CD4-positive, alpha-beta T cell treated with Interleukin-12 subunit alpha and Interleukin-12 subunit beta, for 1 hour (primary cell): ENCODE measurements at regions not wholly inside any gene's neighbourhood (a gene's known extent, or its start where the extent isn't known, plus 50 kb on each side); places are given as distances from the start of the nearest gene placed in this dataset.
"Not testable (repeated sequence)": the region's sequence is repeated elsewhere in the genome, so short reads cannot be mapped to it uniquely, and the experiment has no call there.

Experiments
- DNase-seq: peaks from one replicate; pipeline ENCODE4 v3.0.0-alpha.2; 2020

DNA sequence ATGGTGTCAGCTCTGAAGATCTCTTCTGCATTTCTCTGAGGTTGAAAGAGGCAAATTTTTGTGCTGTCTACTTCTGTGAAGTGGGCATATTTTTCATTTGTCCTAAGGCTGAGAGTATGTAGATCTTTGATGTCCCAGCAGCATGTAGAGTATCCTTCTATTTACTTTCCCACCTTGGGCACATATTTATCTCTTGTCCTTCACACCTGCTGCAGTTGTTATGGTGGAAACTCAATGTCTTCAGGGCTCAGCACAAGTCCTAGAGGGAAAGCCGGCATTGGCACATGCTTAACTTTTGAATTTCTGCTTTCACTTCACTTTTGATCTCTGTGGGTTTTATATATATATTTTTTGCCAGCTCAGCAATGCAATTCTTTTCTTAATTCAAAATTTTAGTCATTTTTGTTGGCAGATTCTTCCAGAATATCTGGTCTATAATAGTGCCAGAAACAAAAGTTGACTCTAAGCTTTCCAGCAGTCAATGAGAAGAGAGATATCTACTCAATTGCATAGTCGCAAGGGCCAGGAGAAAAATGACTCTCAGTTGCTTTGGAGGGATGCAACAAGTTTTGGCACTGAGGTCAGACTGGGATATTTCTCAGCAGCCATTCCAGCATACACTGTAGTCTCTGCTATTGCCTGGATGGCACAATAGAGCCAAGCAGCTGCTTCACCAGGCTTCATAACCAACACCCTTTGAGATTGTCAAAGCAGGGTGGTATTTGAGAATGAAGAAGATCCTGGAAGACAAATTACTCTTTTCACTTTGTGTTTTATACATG, 127.8 kb upstream of the FAT1 start:
- DNase-seq: no peak

GRCh38 chr4:186852073-186852420, 128.4 kb upstream of the FAT1 start:
- DNase-seq: no peak

DNA sequence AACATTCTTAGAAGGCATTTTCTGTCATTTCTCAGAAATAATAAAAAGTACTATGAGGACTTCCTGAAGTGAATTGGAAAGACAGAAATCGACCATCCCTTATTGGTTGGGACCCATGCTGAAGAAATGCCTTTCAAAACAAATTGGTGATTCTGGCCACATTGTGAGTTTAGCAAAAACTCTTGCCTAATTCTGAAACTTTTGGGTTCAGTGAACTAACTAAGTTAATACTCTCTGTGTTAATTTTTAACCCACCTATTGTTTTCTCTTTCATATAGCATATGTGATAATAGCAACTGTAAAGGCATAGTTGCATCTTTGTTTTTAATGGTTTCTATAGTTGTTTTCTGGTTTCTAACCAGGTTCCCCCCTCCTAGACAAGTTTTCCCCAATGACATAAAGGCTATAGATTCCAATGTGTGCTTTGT, 129.3 kb upstream of the FAT1 start:
- DNase-seq: no peak

GRCh38 chr4:186854256-186854655, 130.6 kb upstream of the FAT1 start:
- DNase-seq: no peak

GRCh38 chr4:186855111-186855510, 131.5 kb upstream of the FAT1 start:
- DNase-seq: no peak

- no peak for DNase-seq
Measured at GRCh38 chr4:186857793-186858192, 134.1 kb upstream of the FAT1 start.

DNA sequence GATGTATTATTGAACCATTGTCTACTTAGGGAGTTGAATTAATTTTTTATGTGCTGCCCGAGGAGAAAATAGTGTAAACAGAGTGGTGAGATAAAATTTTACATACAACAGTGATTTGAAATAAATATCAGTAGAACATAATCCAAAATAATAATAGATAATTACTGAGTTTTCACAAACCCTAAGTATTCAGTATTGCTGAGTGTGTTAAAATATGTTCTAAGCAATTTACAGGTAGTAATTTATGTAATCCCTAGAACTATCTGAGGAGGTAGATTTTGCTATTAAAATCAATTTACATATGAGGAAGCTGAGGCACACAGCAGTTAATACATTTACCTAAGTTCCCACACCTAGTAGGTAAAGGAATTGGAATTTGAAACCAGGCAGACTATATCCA, 134.7 kb upstream of the FAT1 start:
- no peak for DNase-seq

- DNase-seq: no peak
Measured at GRCh38 chr4:186859420-186859819, 135.8 kb upstream of the FAT1 start.

DNA sequence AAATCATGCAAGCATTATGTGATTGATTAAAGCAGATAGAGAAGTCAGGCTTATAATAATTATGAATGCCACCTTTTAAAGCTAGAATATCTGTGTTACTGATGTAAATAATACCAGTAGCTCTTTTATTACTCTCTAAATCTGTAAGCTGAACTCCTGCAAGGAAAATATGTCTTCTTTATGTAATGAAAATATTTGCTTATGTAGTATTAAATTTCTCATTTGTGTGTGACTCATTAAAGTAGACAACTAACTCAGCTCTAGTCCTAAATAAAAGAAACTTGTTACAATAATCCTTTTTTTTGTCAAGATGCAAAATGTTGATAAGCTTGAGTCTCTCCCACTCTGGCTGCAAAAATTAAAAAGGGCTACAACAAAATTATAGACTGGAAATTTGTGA, 137.7 kb upstream of the FAT1 start:
- no peak for DNase-seq

DNA sequence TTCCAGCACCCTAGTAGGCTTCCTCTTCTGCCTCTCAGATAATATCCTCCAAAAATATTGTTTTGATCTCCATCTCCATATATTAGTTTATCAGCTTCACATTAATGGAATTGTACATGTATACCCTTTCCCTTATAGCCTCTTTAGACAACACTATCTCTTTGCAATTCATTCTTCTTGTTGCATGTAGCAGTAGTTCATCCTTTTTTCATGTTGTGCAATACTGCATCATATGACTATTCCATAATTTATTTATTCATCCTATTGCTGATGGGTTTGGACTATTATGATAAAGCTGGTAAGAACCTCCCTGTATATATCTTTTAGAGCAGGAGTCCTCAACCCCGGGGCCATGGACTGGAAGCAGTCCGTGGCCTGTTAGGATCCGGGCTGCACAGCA, 148.2 kb upstream of the FAT1 start:
- DNase-seq: no peak

DNA sequence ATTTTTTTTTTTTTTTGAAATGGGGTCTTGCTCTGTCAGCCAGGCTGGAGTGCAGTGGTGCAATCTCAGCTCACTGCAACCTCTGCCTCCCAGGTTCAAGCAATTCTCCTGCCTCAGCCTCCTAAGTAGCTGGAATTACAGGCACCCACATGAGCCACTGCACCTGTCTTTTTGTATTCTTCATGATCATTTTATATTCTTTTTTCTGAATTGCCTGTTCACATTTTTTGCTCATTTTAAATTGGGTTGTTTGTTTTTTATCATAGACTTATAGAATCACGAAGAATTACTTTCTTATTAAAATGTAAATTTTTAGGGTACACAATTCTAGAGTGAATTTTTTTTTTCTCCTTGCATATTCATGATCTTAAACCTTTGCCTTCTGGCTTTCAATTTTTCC, 149.4 kb upstream of the FAT1 start:
- not testable (repeated sequence) for DNase-seq

DNA sequence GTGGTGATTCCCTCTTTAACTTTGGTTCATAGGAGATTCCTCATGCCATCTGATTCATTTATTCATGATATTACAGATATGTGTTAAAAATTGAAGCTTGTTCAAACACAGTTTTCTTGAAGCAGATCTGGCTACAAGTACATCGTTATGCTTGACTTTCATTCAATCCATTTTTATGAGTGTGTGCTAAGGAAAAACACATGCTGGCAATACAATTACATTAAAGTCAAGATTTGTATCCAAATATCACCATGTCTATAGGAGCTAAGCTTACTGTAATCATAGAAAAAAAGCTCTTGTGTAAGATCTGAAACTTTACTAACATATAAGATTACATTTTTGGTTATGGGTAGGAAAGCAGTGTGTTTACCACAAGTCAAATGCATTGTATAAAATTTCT, 151.8 kb upstream of the FAT1 start:
- no peak for DNase-seq

GRCh38 chr4:186876961-186877626, 153.4 kb upstream of the FAT1 start:
- no peak for DNase-seq

GRCh38 chr4:186878203-186878776, 154.6 kb upstream of the FAT1 start:
- no peak for DNase-seq

GRCh38 chr4:186881521-186882220, 158.0 kb upstream of the FAT1 start:
- no peak for DNase-seq

DNA sequence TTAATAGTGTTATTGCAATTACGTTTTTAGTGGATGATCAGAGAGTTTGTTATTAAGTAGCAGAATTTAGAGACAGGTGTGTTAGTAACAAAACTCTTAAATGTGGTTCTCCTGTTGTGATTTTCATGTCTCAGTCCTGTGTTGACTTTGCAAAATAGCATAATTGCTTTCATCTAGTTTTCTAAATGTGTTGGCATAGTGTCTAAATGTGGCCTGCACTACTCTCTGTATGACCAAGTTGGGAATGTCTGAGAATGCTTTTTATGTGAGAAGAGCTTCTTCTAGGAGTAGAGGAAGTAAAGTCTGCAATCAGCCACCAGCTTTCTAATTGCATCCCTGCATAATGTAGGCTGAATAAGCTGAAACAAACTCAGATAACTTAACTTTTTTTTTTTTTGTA, 158.6 kb upstream of the FAT1 start:
- no peak for DNase-seq

GRCh38 chr4:186885289-186885688, 161.6 kb upstream of the FAT1 start:
- DNase-seq: no peak

- no peak for DNase-seq
Measured at GRCh38 chr4:186886759-186887158, 163.1 kb upstream of the FAT1 start.

DNA sequence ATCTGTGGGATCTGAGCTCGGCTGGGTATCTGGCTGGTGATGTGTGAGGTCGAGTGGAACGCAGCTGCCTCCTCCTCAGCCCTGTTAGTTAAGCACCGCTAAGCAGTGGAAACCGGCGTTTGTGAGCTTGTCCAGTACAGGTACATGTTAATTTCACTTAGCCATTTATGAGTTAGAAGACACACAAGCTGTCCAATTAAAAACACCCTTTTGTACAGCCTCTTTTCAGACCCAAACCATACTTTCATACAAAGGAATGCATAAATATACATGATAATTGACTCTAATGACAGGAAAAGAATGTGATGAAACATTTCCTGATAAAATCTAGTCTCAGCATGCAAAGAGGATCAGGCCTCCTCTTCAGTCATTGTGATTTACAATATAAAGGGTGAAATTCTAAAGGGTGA, 163.6 kb upstream of the FAT1 start:
- no peak for DNase-seq

GRCh38 chr4:186887752-186888151, 164.1 kb upstream of the FAT1 start:
- no peak for DNase-seq

- DNase-seq: no peak
Measured at GRCh38 chr4:186889876-186890643, 166.4 kb upstream of the FAT1 start.

DNA sequence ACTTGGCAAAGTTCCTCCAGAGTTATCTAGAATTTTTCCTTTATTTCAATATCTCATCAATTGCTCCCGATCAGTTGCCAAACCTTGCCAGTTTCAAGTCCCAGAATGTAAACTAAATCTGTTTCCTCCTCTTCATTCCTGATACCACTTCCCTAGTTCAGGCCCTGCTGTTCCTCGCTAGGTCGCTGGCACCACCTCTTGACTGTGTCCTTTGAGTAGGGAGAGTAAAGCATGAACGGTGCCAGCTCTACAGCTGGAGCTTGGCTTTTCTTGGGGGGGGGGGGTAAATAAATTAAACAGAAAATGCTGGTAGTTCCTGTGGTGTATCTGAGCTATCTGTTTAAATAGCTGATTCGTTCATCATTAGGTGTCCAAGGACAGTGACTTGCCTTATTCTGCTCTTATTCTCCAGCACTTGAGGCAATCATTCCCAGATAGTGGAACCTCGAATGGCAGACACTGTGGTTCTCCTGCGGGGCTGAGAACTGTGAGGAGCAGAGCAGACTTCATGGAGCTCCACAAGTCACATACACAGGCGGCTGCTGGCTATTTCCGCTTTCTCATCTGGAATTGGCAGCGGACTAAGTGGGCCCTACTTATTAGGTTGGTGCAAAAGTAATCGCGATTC, 168.3 kb upstream of the FAT1 start:
- no peak for DNase-seq

DNA sequence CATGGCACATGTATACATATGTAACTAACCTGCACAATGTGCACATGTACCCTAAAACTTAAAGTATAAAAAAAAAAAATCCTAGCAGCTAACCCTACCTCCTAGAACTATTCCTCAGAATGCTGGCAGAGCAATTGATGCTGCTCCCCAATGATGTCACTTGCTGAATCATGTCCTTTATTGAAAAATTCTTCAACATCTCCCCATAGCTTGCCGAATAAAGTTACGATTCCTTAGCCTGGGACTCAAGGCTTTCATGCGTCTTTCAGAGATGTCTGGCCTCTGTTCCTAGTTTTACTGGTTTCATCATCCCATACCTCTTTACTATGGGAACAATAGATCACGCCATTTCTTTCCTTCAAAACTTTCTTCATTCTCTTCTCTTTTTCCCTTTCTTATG, 174.7 kb upstream of the FAT1 start:
- no peak for DNase-seq
